ENCODE measurements at regions not wholly inside any gene's neighbourhood (a gene's known extent, or its start where the extent isn't known, plus 50 kb on each side); places are given as distances from the start of the nearest gene placed in this dataset.

DNA sequence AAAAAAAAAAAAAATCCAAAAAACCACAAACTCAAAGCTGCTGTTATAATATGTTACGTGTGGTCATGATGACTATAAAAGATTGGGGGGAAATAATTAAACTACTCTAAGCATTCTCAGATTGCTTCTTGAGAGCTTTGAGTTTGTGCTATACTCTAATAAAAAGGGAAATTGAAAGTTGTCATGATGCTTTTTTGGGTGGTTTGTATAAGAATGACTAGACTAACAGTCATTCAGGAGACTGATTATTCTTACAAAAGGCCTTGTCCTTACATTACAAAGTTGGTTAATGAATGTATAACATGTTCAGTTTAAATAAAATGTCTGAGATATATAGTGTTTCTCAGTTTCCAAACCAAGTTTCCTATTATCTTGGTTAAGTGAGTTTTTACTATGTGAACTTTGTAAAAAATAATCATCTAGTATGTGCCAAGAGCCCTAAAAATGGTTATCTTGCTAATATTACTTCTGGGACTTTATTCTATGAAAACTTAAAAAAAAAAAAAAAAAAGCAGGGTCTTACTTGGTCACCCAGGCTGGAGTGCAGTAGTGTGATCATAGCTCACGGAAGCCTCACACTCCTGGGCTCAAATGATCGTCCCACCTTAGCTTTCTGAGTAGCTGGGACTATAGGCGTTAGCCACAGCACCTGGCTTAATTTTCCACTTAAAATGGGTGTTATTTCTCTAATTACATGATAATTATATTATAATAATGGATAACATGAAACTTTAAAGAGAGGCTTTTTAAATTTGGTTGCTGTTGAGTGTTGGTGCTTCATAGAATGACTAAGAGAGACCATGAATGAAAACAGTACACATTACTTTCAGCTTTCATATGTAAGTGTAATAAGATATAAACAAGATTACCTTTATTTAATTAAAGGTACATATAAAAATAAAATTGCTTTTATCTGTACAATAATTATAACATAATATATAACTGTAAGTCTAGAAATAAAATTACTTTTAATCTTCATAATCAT lies 459.6 kb upstream of the RGS6 start:
- TF ChIP-seq RAD21 (conservative IDR thresholded peaks at IDR 0.05) (no peak), EZH2 (IDR thresholded peaks at IDR 0.05; ENCODE audit: borderline replicate concordance, insufficient read depth, low read length, poor library complexity, severe bottlenecking) (no peak), CTCF (IDR thresholded peaks at IDR 0.05; ENCODE audit: poor library complexity, severe bottlenecking) (no peak), EP300 (conservative IDR thresholded peaks at IDR 0.05; ENCODE audit: poor library complexity, severe bottlenecking) (no peak), REST (IDR thresholded peaks at IDR 0.05; ENCODE audit: borderline replicate concordance) (no peak), TAF1 (IDR thresholded peaks at IDR 0.05; ENCODE audit: low read depth) (no peak)
